SK-N-SH treated with all-trans-retinoic acid at 6 μM for 48 hours (cell line): ENCODE measurements at regions not wholly inside any gene's neighbourhood (a gene's known extent, or its start where the extent isn't known, plus 50 kb on each side); places are given as distances from the start of the nearest gene placed in this dataset.
"Not testable (repeated sequence)": the region's sequence is repeated elsewhere in the genome, so short reads cannot be mapped to it uniquely, and the experiment has no call there.

Experiments
- ATAC-seq: fragments of 200-7000 bp; cut with Tn5 transposase; 3 replicates; pipeline ENCODE4 v1.9.1; 2020; ENCODE audit warnings: mild to moderate bottlenecking, moderate library complexity
- BACH2 ChIP-seq: fragments of 250-450 bp; sonication (Bioruptor Pico); IDR thresholded peaks from 2 replicates; pipeline ENCODE4 v1.9.0; 2021; ENCODE audit warnings: mild to moderate bottlenecking, borderline replicate concordance
- ESRRG ChIP-seq: fragments of 250-450 bp; sonication (Bioruptor Pico); IDR thresholded peaks from 2 replicates; pipeline ENCODE4 v1.6.1; 2021; ENCODE audit warnings: mild to moderate bottlenecking
- GLIS3 ChIP-seq: fragments of 250-450 bp; sonication (Bioruptor Pico); IDR thresholded peaks from 2 replicates; pipeline ENCODE4 v1.5.0; 2020; ENCODE audit warnings: mild to moderate bottlenecking, moderate library complexity
- OSR1 ChIP-seq: fragments of 250-450 bp; sonication (Bioruptor Pico); IDR thresholded peaks from 2 replicates; pipeline ENCODE4 v1.8.0; 2022; ENCODE audit warnings: moderate library complexity, mild to moderate bottlenecking, inconsistent platforms
- POU6F1 ChIP-seq: fragments of 250-450 bp; sonication (Bioruptor Pico); IDR thresholded peaks from 2 replicates; pipeline ENCODE4 v1.8.0; 2021; ENCODE audit warnings: low read depth, mild to moderate bottlenecking, moderate library complexity, borderline replicate concordance
- PPARA ChIP-seq: fragments of 250-450 bp; sonication (Bioruptor Pico); IDR thresholded peaks from 2 replicates; pipeline ENCODE4 v1.5.0; 2020; ENCODE audit warnings: mild to moderate bottlenecking, borderline replicate concordance
- RARB ChIP-seq: fragments of 250-450 bp; sonication (Bioruptor Pico); IDR thresholded peaks from 2 replicates; pipeline ENCODE4 v1.8.0; 2021; ENCODE audit warnings: mild to moderate bottlenecking, moderate library complexity
- SNAI2 ChIP-seq: fragments of 250-450 bp; sonication (Bioruptor Pico); IDR thresholded peaks from 2 replicates; pipeline ENCODE4 v1.5.0; 2020; ENCODE audit warnings: mild to moderate bottlenecking, moderate library complexity
- TCF4 ChIP-seq: fragments of 250-450 bp; sonication (Bioruptor Pico); IDR thresholded peaks from 2 replicates; pipeline ENCODE4 v1.8.0; 2021; ENCODE audit warnings: mild to moderate bottlenecking, moderate library complexity, borderline replicate concordance
- TOX ChIP-seq: fragments of 250-450 bp; sonication (Bioruptor Pico); IDR thresholded peaks from 2 replicates; pipeline ENCODE4 v1.8.0; 2021; ENCODE audit warnings: mild to moderate bottlenecking, moderate library complexity, borderline replicate concordance
- TSHZ2 ChIP-seq: fragments of 250-450 bp; sonication (Bioruptor Pico); IDR thresholded peaks from 2 replicates; pipeline ENCODE4 v1.5.0; 2020; ENCODE audit warnings: mild to moderate bottlenecking, moderate library complexity
- ZC3H10 ChIP-seq: fragments of 250-450 bp; sonication (Bioruptor Pico); IDR thresholded peaks from 2 replicates; pipeline ENCODE4 v1.5.1; 2021; ENCODE audit warnings: mild to moderate bottlenecking, moderate library complexity
- ZFP3 ChIP-seq: fragments of 250-450 bp; sonication (Bioruptor Pico); IDR thresholded peaks from 2 replicates; pipeline ENCODE4 v1.5.0; 2020; ENCODE audit warnings: mild to moderate bottlenecking, moderate library complexity
- ZFP30 ChIP-seq: fragments of 450-650 bp; formaldehyde crosslinking; IDR thresholded peaks from 2 replicates; pipeline ENCODE4 v1.5.0; 2022; ENCODE audit warnings: mild to moderate bottlenecking, moderate library complexity
- ZNF565 ChIP-seq: fragments of 450-650 bp; formaldehyde crosslinking; conservative IDR thresholded peaks from 2 replicates; pipeline ENCODE4 v1.5.0; 2020; ENCODE audit warnings: low read depth, mild to moderate bottlenecking, moderate library complexity
- ZNF70 ChIP-seq: fragments of 450-650 bp; formaldehyde crosslinking; IDR thresholded peaks from 2 replicates; pipeline ENCODE4 v1.5.0; 2020; ENCODE audit warnings: mild to moderate bottlenecking, moderate library complexity
- ZNF8 ChIP-seq: fragments of 450-650 bp; formaldehyde crosslinking; IDR thresholded peaks from 2 replicates; pipeline ENCODE4 v1.5.0; 2020; ENCODE audit warnings: mild to moderate bottlenecking, moderate library complexity
- TF ChIP-seq, protein P1 (sequence below): fragments of 250-450 bp; sonication (Bioruptor Pico); IDR thresholded peaks from 2 replicates; pipeline ENCODE4 v1.5.1; 2021; ENCODE audit warnings: mild to moderate bottlenecking, moderate library complexity
- TF ChIP-seq, protein P2 (sequence below): fragments of 250-450 bp; sonication (Bioruptor Pico); IDR thresholded peaks from 2 replicates; pipeline ENCODE4 v1.5.1; 2020; ENCODE audit warnings: low read depth, mild to moderate bottlenecking, moderate library complexity
- TF ChIP-seq, protein P3 (sequence below): fragments of 250-450 bp; sonication (Bioruptor Pico); IDR thresholded peaks from 2 replicates; pipeline ENCODE4 v1.8.0; 2020; ENCODE audit warnings: mild to moderate bottlenecking, moderate library complexity, borderline replicate concordance

DNA sequence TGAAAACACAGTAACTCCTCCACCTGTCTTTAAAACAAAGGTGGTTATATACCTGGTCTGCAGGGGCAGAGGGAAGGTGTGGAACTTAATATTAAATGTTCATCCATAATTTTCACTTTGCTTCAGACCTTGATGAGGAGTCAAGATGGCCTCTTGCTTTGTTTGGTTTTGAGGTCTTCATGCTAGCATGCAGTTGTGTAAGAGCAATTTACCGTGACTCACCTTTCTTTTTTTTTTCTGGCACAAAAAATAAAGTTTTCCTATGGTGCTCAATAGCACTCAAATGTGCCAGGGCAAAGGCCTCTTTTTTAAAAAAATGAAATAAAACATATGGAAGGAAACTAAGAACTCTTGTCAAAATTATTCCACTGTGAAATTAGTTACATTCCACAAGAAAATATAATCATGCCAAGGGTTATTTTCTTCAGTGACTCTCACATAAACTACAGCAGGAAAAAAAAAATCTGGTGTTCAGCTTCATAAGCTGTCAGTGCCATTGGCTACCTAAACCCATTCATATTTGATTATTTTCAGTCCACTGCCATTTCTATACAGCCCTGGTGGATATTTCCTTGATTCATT is 128.2 kb downstream of the SLC7A11 start:
- ATAC-seq: no peak
- TF ChIP-seq PPARA (CRISPR knock-in tag) (no peak), OSR1 (CRISPR knock-in tag) (no peak), ESRRG (CRISPR knock-in tag) (no peak), GLIS3 (CRISPR knock-in tag) (no peak), TOX (CRISPR knock-in tag) (no peak), ZNF70 (CRISPR knock-in tag) (no peak), ZFP3 (CRISPR knock-in tag) (no peak)

DNA sequence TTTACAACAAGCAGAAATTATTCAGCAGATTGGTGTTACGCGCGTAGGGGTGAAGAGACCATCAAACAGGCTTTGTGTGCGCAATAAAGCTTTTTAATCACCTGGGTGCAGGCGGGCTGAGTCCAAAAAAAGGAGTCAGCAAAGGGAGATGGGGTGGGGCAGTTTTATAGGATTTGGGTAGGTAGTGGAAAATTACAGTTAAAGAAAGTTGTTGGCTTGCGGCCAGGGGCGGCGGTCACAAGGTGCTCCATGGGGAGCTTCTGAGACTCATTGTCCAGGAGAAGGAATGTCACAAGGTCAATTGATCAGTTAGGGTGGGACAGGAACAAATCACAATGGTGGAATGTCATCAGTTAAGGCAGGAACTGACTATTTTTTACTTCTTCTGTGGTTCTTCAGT is 129.3 kb downstream of the SLC7A11 start:
- ATAC-seq: not testable (repeated sequence)

DNA sequence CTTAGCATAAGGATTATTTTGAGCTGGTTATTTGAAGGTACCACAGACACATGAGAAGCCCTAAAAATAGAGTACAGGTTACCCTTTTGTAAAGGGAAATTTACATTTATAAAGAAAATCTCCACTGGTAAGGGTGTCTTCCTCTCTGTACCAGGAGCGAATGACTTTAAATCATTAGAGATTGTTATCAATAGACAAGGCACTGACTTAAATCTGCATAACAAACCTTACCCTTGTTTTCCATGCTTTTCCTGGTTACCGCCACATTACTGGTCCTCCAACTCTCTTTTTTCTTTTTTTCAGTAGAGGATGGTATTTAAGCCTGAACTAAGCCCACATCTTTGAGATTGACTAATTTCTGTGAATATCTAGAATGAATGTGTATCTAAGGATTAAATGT is 129.8 kb downstream of the SLC7A11 start:
- TF ChIP-seq ESRRG (CRISPR knock-in tag): no peak
- TF ChIP-seq ZNF8 (CRISPR knock-in tag): no peak
- TF ChIP-seq, protein P1, sequence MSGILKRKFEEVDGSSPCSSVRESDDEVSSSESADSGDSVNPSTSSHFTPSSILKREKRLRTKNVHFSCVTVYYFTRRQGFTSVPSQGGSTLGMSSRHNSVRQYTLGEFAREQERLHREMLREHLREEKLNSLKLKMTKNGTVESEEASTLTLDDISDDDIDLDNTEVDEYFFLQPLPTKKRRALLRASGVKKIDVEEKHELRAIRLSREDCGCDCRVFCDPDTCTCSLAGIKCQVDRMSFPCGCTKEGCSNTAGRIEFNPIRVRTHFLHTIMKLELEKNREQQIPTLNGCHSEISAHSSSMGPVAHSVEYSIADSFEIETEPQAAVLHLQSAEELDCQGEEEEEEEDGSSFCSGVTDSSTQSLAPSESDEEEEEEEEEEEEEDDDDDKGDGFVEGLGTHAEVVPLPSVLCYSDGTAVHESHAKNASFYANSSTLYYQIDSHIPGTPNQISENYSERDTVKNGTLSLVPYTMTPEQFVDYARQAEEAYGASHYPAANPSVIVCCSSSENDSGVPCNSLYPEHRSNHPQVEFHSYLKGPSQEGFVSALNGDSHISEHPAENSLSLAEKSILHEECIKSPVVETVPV (CRISPR knock-in tag): no peak
- no peak for TF ChIP-seq POU6F1 (CRISPR knock-in tag)
- TF ChIP-seq ZNF70 (CRISPR knock-in tag): no peak
- TF ChIP-seq, protein P2, sequence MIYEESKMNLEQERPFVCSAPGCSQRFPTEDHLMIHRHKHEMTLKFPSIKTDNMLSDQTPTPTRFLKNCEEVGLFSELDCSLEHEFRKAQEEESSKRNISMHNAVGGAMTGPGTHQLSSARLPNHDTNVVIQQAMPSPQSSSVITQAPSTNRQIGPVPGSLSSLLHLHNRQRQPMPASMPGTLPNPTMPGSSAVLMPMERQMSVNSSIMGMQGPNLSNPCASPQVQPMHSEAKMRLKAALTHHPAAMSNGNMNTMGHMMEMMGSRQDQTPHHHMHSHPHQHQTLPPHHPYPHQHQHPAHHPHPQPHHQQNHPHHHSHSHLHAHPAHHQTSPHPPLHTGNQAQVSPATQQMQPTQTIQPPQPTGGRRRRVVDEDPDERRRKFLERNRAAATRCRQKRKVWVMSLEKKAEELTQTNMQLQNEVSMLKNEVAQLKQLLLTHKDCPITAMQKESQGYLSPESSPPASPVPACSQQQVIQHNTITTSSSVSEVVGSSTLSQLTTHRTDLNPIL: no peak
- no peak for TF ChIP-seq SNAI2 (CRISPR knock-in tag)
- TF ChIP-seq ZFP3 (CRISPR knock-in tag): no peak
- no peak for TF ChIP-seq PPARA (CRISPR knock-in tag)
- TF ChIP-seq BACH2 (CRISPR knock-in tag): no peak
- no peak for ATAC-seq

DNA sequence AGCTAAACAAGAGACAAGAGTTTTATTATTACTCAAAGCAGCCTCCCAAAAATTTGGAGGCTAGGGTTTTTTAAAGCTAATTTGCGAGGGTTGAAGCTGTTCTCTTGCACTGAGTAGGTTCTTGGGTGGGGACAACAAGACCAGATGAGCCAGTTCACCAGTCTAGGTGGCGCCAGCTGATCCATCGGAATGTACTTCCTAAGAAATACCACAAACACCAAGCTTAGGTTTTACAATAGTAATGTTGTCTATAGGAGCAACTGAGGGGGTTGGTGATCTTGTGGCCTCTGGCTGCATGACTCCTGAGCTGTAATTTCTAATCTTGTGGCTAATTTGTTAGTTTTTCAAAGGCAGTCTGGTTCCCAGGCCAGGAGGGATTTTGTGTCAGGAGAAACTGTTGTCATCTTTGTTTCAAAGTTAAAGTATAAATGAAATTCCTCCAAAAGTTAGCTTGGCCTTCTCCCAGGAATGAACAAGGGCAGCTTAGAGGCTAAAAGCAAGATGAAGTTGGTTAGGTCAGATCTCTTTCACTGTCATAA is 130.6 kb downstream of the SLC7A11 start:
- no peak for ATAC-seq
- TF ChIP-seq BACH2 (CRISPR knock-in tag) (no peak), ZC3H10 (no peak), ZFP30 (no peak), RARB (CRISPR knock-in tag) (no peak), ESRRG (CRISPR knock-in tag) (no peak), PPARA (CRISPR knock-in tag) (no peak), TCF4 (no peak), ZNF70 (CRISPR knock-in tag) (no peak)
- TF ChIP-seq, protein P3, sequence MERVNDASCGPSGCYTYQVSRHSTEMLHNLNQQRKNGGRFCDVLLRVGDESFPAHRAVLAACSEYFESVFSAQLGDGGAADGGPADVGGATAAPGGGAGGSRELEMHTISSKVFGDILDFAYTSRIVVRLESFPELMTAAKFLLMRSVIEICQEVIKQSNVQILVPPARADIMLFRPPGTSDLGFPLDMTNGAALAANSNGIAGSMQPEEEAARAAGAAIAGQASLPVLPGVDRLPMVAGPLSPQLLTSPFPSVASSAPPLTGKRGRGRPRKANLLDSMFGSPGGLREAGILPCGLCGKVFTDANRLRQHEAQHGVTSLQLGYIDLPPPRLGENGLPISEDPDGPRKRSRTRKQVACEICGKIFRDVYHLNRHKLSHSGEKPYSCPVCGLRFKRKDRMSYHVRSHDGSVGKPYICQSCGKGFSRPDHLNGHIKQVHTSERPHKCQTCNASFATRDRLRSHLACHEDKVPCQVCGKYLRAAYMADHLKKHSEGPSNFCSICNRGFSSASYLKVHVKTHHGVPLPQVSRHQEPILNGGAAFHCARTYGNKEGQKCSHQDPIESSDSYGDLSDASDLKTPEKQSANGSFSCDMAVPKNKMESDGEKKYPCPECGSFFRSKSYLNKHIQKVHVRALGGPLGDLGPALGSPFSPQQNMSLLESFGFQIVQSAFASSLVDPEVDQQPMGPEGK (CRISPR knock-in tag): no peak

- TF ChIP-seq ZNF565 (CRISPR knock-in tag) (no peak), POU6F1 (CRISPR knock-in tag) (no peak), OSR1 (CRISPR knock-in tag) (no peak), ESRRG (CRISPR knock-in tag) (no peak), BACH2 (CRISPR knock-in tag) (no peak), TSHZ2 (no peak), GLIS3 (CRISPR knock-in tag) (no peak), RARB (CRISPR knock-in tag) (no peak), ZFP30 (no peak), ZNF70 (CRISPR knock-in tag) (no peak)
- TF ChIP-seq, protein P1 (CRISPR knock-in tag): no peak
- no peak for ATAC-seq
Measured at GRCh38 chr4:138110815-138111214, 131.3 kb downstream of the SLC7A11 start.
